ENCODE measurements at regions not wholly inside any gene's neighbourhood (a gene's known extent, or its start where the extent isn't known, plus 50 kb on each side); places are given as distances from the start of the nearest gene placed in this dataset.

DNA sequence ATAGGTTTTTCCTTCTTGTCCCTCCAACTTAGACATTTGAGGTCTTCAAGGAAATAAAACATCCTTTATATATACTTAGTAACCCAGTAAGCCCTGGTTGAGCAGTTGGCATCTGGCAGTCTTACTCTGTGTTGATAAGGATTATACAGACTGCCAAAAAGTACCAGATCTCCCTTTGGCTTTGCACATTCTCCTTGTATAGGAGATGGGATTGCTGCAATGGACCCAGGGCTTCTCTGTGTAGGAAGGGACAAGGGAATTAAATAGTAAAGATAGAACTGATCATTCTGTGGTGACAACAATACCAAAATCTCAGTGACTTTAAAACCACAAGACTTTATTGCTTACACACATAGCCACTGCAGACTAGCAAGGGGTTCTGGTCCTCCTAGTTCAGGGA lies 180.1 kb upstream of the CCDC196 start:
- Mint-ChIP-seq H3K27me3 (ENCODE audit: insufficient read depth, low read depth) (peaks cover 4% of the 10 kb centered on the region), H3K36me3 (no peaks in the 10 kb centered on the region), H3K4me3 (no peak overlapping the region), H3K27ac (no peak overlapping the region), H3K9me3 (peaks cover 8% of the 10 kb centered on the region), H3K4me1 (no peaks in the 10 kb centered on the region)
- Histone ChIP-seq H3K9me3 (ENCODE audit: low read depth) (no peaks in the 10 kb centered on the region), H3K4me1 (no peaks in the 10 kb centered on the region), H3K4me2 (no peak overlapping the region), H3K4me3 (no peak overlapping the region), H3F3A (ENCODE audit: low read depth) (no peaks in the 10 kb centered on the region), H3K9ac (no peak overlapping the region), H3K36me3 (no peaks in the 10 kb centered on the region), H2AFZ (replicated peaks) (no peak overlapping the region), H3K79me2 (ENCODE audit: low read depth) (no peaks in the 10 kb centered on the region), H3K27me3 (no peaks in the 10 kb centered on the region), H4K20me1 (ENCODE audit: low read depth) (no peaks in the 10 kb centered on the region), H3K27ac (no peak overlapping the region)
- no peak for DNase-seq (ENCODE audit: low spot score)
- TF ChIP-seq CTCF (IDR thresholded peaks at IDR 0.05) = no peak

GRCh38 chr14:66311058-66311457 lies 175.1 kb upstream of the CCDC196 start:
- Histone ChIP-seq H2AFZ (replicated peaks) (no peak overlapping the region), H3K79me2 (ENCODE audit: low read depth) (no peaks in the 10 kb centered on the region), H3K27ac (no peak overlapping the region), H3K9me3 (ENCODE audit: low read depth) (no peaks in the 10 kb centered on the region), H3K4me2 (no peak overlapping the region), H3K4me3 (no peak overlapping the region), H3F3A (ENCODE audit: low read depth) (no peaks in the 10 kb centered on the region), H3K27me3 (no peaks in the 10 kb centered on the region), H4K20me1 (ENCODE audit: low read depth) (no peaks in the 10 kb centered on the region), H3K9ac (no peak overlapping the region), H3K4me1 (no peaks in the 10 kb centered on the region), H3K36me3 (no peaks in the 10 kb centered on the region)
- DNase-seq (ENCODE audit: low spot score) = no peak
- no peak overlapping the region for H3K4me3 Mint-ChIP-seq
- H3K27ac Mint-ChIP-seq = no peak overlapping the region
- TF ChIP-seq CTCF (IDR thresholded peaks at IDR 0.05) = no peak
- TF ChIP-seq EZH2phosphoT487 (IDR thresholded peaks at IDR 0.05) = no peak
- no peak for TF ChIP-seq EZH2 (IDR thresholded peaks at IDR 0.05)
- no peaks in the 10 kb centered on the region for H3K4me1 Mint-ChIP-seq
- H3K9me3 Mint-ChIP-seq = peaks cover 6% of the 10 kb centered on the region
- H3K27me3 Mint-ChIP-seq (ENCODE audit: insufficient read depth, low read depth) = peaks cover 5% of the 10 kb centered on the region
- no peaks in the 10 kb centered on the region for H3K36me3 Mint-ChIP-seq

- Mint-ChIP-seq H3K9me3 (peaks cover 6% of the 10 kb centered on the region), H3K36me3 (no peaks in the 10 kb centered on the region), H3K27ac (no peak overlapping the region), H3K4me1 (no peaks in the 10 kb centered on the region), H3K27me3 (ENCODE audit: insufficient read depth, low read depth) (peaks cover 6% of the 10 kb centered on the region), H3K4me3 (no peak overlapping the region)
- Histone ChIP-seq H3K27me3 (no peaks in the 10 kb centered on the region), H4K20me1 (ENCODE audit: low read depth) (no peaks in the 10 kb centered on the region), H3K4me1 (no peaks in the 10 kb centered on the region), H3K9me3 (ENCODE audit: low read depth) (no peaks in the 10 kb centered on the region), H2AFZ (replicated peaks) (no peak overlapping the region), H3F3A (ENCODE audit: low read depth) (no peaks in the 10 kb centered on the region), H3K27ac (no peak overlapping the region), H3K4me2 (no peak overlapping the region), H3K9ac (no peak overlapping the region), H3K4me3 (no peak overlapping the region), H3K36me3 (no peaks in the 10 kb centered on the region), H3K79me2 (ENCODE audit: low read depth) (no peaks in the 10 kb centered on the region)
- DNase-seq (ENCODE audit: low spot score) = no peak
- TF ChIP-seq EZH2phosphoT487 (IDR thresholded peaks at IDR 0.05) (no peak), CTCF (IDR thresholded peaks at IDR 0.05) (no peak), EZH2 (IDR thresholded peaks at IDR 0.05) (no peak)
These were observed 174.2 kb upstream of the CCDC196 start for GRCh38 chr14:66311990-66312389.

GRCh38 chr14:66312451-66312850 lies 173.7 kb upstream of the CCDC196 start:
- DNase-seq (ENCODE audit: low spot score) = no peak
- peaks cover 4% of the 10 kb centered on the region for H3K27me3 Mint-ChIP-seq (ENCODE audit: insufficient read depth, low read depth)
- Histone ChIP-seq H3K79me2 (ENCODE audit: low read depth) (no peaks in the 10 kb centered on the region), H3K4me3 (no peak overlapping the region), H3K27ac (no peak overlapping the region), H3K9ac (no peak overlapping the region), H3K9me3 (ENCODE audit: low read depth) (no peaks in the 10 kb centered on the region), H3K27me3 (no peaks in the 10 kb centered on the region), H2AFZ (replicated peaks) (no peak overlapping the region), H3K36me3 (no peaks in the 10 kb centered on the region), H4K20me1 (ENCODE audit: low read depth) (no peaks in the 10 kb centered on the region), H3K4me1 (no peaks in the 10 kb centered on the region), H3F3A (ENCODE audit: low read depth) (no peaks in the 10 kb centered on the region), H3K4me2 (no peak overlapping the region)
- H3K9me3 Mint-ChIP-seq = peaks cover 9% of the 10 kb centered on the region
- no peak for TF ChIP-seq CTCF (IDR thresholded peaks at IDR 0.05)
- TF ChIP-seq EZH2phosphoT487 (IDR thresholded peaks at IDR 0.05) = no peak
- no peak for TF ChIP-seq EZH2 (IDR thresholded peaks at IDR 0.05)
- H3K4me1 Mint-ChIP-seq = no peaks in the 10 kb centered on the region
- no peak overlapping the region for H3K27ac Mint-ChIP-seq
- H3K36me3 Mint-ChIP-seq = no peaks in the 10 kb centered on the region
- no peak overlapping the region for H3K4me3 Mint-ChIP-seq

Data from neural progenitor cell (in vitro differentiated cells).